BJ (cell line): ENCODE measurements at regions not wholly inside any gene's neighbourhood (a gene's known extent, or its start where the extent isn't known, plus 50 kb on each side); places are given as distances from the start of the nearest gene placed in this dataset.

Experiments used
- CTCF ChIA-PET: fragments of 350-600 bp; formaldehyde crosslinking; extraction: SDS; loops from one replicate; lab custom pipeline; 2021; ENCODE audit warnings: antibody characterized with exemption, inconsistent platforms; lab: Yijun Ruan, JAX
- POLR2A ChIA-PET: fragments of 300-600 bp; sonication (Branson Sonifier 250); formaldehyde crosslinking; extraction: SDS; loops from one replicate; lab custom pipeline; 2021; ENCODE audit warnings: antibody characterized with exemption; lab: Charles Lee
- DNase-seq: peaks from one replicate; pipeline ENCODE4 v3.0.0-alpha.2; 2011; ENCODE audit warnings: low read depth
- H3K27me3 ChIP-seq: 2 replicates; pipeline ENCODE4 v1.6.0; 2011; ENCODE audit warnings: low read length; ENCODE audit not compliant: control insufficient read depth, insufficient read depth
- H3K36me3 ChIP-seq: 2 replicates; pipeline ENCODE4 v1.5.1; 2011; ENCODE audit warnings: low read length; ENCODE audit not compliant: control insufficient read depth, insufficient read depth
- H3K4me3 ChIP-seq: 2 replicates; pipeline ENCODE4 v1.5.1; 2011; ENCODE audit warnings: low read depth, mild to moderate bottlenecking, control low read depth, low read length
- TF ChIP-seq, protein P1 (sequence below): IDR thresholded peaks from 2 replicates; pipeline ENCODE4 v1.5.1; 2011; ENCODE audit warnings: low read depth, mild to moderate bottlenecking, control low read depth, inconsistent platforms, low read length, moderate library complexity; ENCODE audit not compliant: insufficient read depth

DNA sequence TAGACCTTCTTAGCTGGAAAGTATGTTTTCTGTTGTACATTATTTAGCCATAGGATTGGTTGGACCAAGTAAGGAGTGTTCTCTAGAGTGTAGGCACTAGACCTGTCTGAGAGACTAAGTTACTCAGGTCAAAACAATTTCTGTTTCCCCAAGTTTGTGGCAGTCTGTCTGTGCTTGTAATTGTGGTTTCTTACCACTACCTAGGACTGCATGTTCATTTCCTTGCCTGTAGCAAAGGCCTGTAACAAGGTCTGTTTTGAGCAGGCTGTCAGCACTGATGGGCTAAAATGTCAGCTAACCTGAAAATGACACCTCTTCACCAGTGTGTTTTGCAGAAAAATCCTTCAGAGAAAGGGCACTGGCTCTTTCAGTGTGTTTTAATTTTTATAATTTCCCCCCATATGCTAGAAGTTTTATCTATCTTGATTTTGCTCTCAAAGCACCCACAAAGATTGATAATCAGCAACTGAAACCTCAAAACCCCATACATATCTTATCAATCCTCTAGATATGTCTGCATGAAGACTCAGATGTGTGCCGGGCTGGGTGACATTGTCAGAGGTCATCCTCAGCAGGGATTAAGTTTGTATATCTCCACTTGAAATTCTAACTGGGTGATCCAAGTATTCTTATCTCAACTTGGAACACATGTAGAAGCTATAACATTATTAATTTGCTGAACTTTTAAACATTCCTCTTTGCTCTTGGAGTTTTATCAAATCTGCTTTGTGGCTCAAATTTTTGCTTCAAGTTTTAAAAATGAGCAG, 50.7 kb upstream of the ST6GALNAC3 start:
- Histone ChIP-seq H3K36me3 (no peaks in the 10 kb centered on the region), H3K4me3 (no peak overlapping the region), H3K27me3 (no peaks in the 10 kb centered on the region)
- ChIA-PET CTCF (no interaction called here), POLR2A (no interaction called here)
- TF ChIP-seq, protein P1, sequence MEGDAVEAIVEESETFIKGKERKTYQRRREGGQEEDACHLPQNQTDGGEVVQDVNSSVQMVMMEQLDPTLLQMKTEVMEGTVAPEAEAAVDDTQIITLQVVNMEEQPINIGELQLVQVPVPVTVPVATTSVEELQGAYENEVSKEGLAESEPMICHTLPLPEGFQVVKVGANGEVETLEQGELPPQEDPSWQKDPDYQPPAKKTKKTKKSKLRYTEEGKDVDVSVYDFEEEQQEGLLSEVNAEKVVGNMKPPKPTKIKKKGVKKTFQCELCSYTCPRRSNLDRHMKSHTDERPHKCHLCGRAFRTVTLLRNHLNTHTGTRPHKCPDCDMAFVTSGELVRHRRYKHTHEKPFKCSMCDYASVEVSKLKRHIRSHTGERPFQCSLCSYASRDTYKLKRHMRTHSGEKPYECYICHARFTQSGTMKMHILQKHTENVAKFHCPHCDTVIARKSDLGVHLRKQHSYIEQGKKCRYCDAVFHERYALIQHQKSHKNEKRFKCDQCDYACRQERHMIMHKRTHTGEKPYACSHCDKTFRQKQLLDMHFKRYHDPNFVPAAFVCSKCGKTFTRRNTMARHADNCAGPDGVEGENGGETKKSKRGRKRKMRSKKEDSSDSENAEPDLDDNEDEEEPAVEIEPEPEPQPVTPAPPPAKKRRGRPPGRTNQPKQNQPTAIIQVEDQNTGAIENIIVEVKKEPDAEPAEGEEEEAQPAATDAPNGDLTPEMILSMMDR, result no peak
- DNase-seq, result no peak
